GM23248 (cell line): ENCODE measurements at regions not wholly inside any gene's neighbourhood (a gene's known extent, or its start where the extent isn't known, plus 50 kb on each side); places are given as distances from the start of the nearest gene placed in this dataset.

Experiments used
- EZH2 ChIP-seq: fragments of 200-600 bp; sonication (generic); IDR thresholded peaks from 2 replicates; pipeline ENCODE4 v1.6.1; 2018; ENCODE audit warnings: antibody characterized with exemption, mild to moderate bottlenecking; ENCODE audit not compliant: insufficient read depth, poor library complexity, severe bottlenecking
- EZH2phosphoT487 ChIP-seq: fragments of 200-600 bp; sonication (generic); IDR thresholded peaks from 2 replicates; pipeline ENCODE4 v1.6.1; 2018; ENCODE audit warnings: antibody characterized with exemption, moderate library complexity, mild to moderate bottlenecking, low read depth; ENCODE audit not compliant: insufficient read depth

DNA sequence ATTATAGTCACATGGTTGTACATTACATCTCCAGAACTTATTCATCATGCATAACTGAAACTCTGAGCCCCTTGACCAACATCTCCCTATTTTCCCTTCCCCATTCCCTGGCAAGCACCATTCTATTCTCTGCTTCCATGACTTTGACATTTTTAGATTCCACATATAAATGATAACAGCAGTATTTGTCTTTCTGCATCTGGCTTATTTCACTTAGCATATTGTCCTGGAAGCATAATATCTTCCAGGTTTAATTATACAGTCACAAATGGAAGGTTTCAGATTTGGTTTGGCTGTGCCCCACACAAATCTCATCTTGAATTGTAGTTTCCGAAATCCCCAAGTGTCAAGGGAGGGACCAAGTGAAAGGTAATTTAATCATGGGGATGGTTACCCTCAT is 626.9 kb upstream of the PKDCC start:
- TF ChIP-seq EZH2 = no peak
- no peak for TF ChIP-seq EZH2phosphoT487
